HCT116 (cell line): ENCODE measurements at regions not wholly inside any gene's neighbourhood (a gene's known extent, or its start where the extent isn't known, plus 50 kb on each side); places are given as distances from the start of the nearest gene placed in this dataset.

ENCODE experiments used
- ATAC-seq: fragments of 200-7000 bp; cut with Tn5 transposase; 2 replicates; pipeline ENCODE4 v1.9.1; 2020; ENCODE audit warnings: mild to moderate bottlenecking, moderate library complexity
- BruUV-seq: library from RNA; stranded (reverse); fragments of 400-500 nt; replicated peaks from 2 replicates; lab custom pipeline; 2021; lab: Mats Ljungman, UMichigan
- CTCF ChIA-PET: fragments of 300-600 bp; sonication (Branson Sonifier 250); formaldehyde crosslinking; loops from one replicate; lab custom pipeline; 2021; ENCODE audit warnings: antibody characterized with exemption; lab: Charles Lee
- POLR2A ChIA-PET: fragments of 300-600, 350-600 bp; sonication (Branson Sonifier 250); formaldehyde crosslinking; loops from one replicate; lab custom pipeline; 2021; ENCODE audit warnings: antibody characterized with exemption; lab: Charles Lee
- RAD21 ChIA-PET, 2 experiments: fragments of 300-600 bp; sonication (Branson Sonifier 250); formaldehyde crosslinking; loops; one replicate each; lab custom pipeline; 2023; ENCODE audit warnings: low total read pairs in 2 of 2; ENCODE audit not compliant: uncharacterized antibody in 2 of 2, unreplicated experiment in 2 of 2, low non-redundant PET in 1 of 2; lab: Charles Lee
- DNase-seq: peaks from one replicate; pipeline ENCODE4 v3.0.0-alpha.2; 2010; ENCODE audit warnings: low read depth, low spot score
- H2AFZ ChIP-seq: fragments of 200-600 bp; shearing (Covaris generic), sonication (generic); 2 replicates; pipeline ENCODE4 v1.6.1; 2017; ENCODE audit warnings: low read depth, mixed run types, mixed read lengths, antibody characterized with exemption, low read length; ENCODE audit not compliant: poor library complexity, severe bottlenecking
- H3K27ac ChIP-seq: 2 replicates; pipeline ENCODE4 v1.5.1; 2012; ENCODE audit warnings: low read depth, low read length
- H3K27me3 ChIP-seq: fragments of 200-600 bp; sonication (generic); 2 replicates; pipeline ENCODE4 v1.6.1; 2016; ENCODE audit warnings: mixed run types, low read length, mixed read lengths; ENCODE audit not compliant: insufficient read depth
- H3K36me3 ChIP-seq, 2 experiments: fragments of 200-500 bp in 1 of 2; fragments of 200-600 bp in 1 of 2; sonication (Bioruptor generic) in 1 of 2; sonication (generic) in 1 of 2; 2 replicates each; pipeline versions ENCODE4 v1.5.1 to v1.6.1; 2014 to 2016; ENCODE audit warnings: low read length in 2 of 2, inconsistent platforms in 1 of 2, mixed read lengths in 1 of 2, mixed run types in 1 of 2; ENCODE audit not compliant: insufficient read depth in 2 of 2, control insufficient read depth in 1 of 2
- H3K4me1 ChIP-seq, 2 experiments: fragments of 200-600 bp in 1 of 2; sonication (generic) in 1 of 2; 2 replicates each; pipeline versions ENCODE4 v1.5.1 to v1.6.1; 2012 to 2017; ENCODE audit warnings: low read length in 2 of 2, inconsistent platforms in 1 of 2, mild to moderate bottlenecking in 1 of 2, mixed read lengths in 1 of 2, mixed run types in 1 of 2, moderate library complexity in 1 of 2; ENCODE audit not compliant: insufficient read depth in 2 of 2, control insufficient read depth in 1 of 2
- H3K4me2 ChIP-seq: fragments of 200-600 bp; sonication (generic); 2 replicates; pipeline ENCODE4 v1.6.1; 2017; ENCODE audit warnings: mixed run types, low read length, mixed read lengths
- H3K4me3 ChIP-seq, 2 experiments: fragments of 200-600 bp in 1 of 2; sonication (generic) in 1 of 2; replicated peaks in 1 of 2; 2 replicates each; pipeline ENCODE4 v1.5.1; 2011 to 2016; ENCODE audit warnings: low read length in 2 of 2, control low read depth in 1 of 2, low read depth in 1 of 2, mild to moderate bottlenecking in 1 of 2, mixed read lengths in 1 of 2, mixed run types in 1 of 2
- H3K79me2 ChIP-seq: fragments of 200-600 bp; sonication (generic); 2 replicates; pipeline ENCODE4 v1.6.1; 2017; ENCODE audit warnings: mild to moderate bottlenecking, mixed run types, low read length, moderate library complexity, mixed read lengths; ENCODE audit not compliant: insufficient read depth
- H3K9ac ChIP-seq: fragments of 200-600 bp; sonication (generic); 2 replicates; pipeline ENCODE4 v1.6.1; 2016; ENCODE audit warnings: low read length, mixed read lengths
- H3K9me2 ChIP-seq: fragments of 200-600 bp; sonication (generic), shearing (Covaris generic); 2 replicates; pipeline ENCODE4 v1.6.1; 2017; ENCODE audit warnings: mixed run types, mild to moderate bottlenecking, moderate library complexity; ENCODE audit not compliant: insufficient read depth
- H3K9me3 ChIP-seq, 2 experiments: fragments of 200-500 bp in 1 of 2; fragments of 200-600 bp in 1 of 2; sonication (Bioruptor generic) in 1 of 2; sonication (generic) in 1 of 2; 2 replicates each; pipeline ENCODE4 v1.6.1; 2014 to 2017; ENCODE audit warnings: low read length in 2 of 2, mixed read lengths in 2 of 2, inconsistent platforms in 1 of 2, low read depth in 1 of 2, mild to moderate bottlenecking in 1 of 2, mixed run types in 1 of 2, moderate library complexity in 1 of 2; ENCODE audit not compliant: control insufficient read depth in 1 of 2, insufficient read depth in 1 of 2
- H4K20me1 ChIP-seq: fragments of 200-600 bp; sonication (generic), shearing (Covaris generic); 2 replicates; pipeline ENCODE4 v1.6.1; 2017; ENCODE audit warnings: mixed run types, mild to moderate bottlenecking, moderate library complexity; ENCODE audit not compliant: insufficient read depth
- ELF1 ChIP-seq: IDR thresholded peaks from 2 replicates; pipeline ENCODE4 v1.6.1; 2012; ENCODE audit warnings: low read depth, borderline replicate concordance
- EZH2 ChIP-seq: fragments of 200-600 bp; sonication (generic); IDR thresholded peaks from 2 replicates; pipeline ENCODE4 v1.6.1; 2017; ENCODE audit warnings: antibody characterized with exemption, mixed run types
- FOSL1 ChIP-seq: IDR thresholded peaks from 2 replicates; pipeline ENCODE4 v1.6.1; 2012; ENCODE audit warnings: low read depth
- POLR2A ChIP-seq: IDR thresholded peaks from 2 replicates; pipeline ENCODE4 v1.7.0; 2011; ENCODE audit warnings: borderline replicate concordance; ENCODE audit not compliant: insufficient read depth, insufficient read length; ENCODE audit errors: extremely low read depth
- POLR2AphosphoS5 ChIP-seq: IDR thresholded peaks from 2 replicates; pipeline ENCODE4 v1.6.1; 2011; ENCODE audit warnings: mild to moderate bottlenecking, low read depth, low read length, moderate library complexity
- RAD21 ChIP-seq: IDR thresholded peaks from 2 replicates; pipeline ENCODE4 v1.6.1; 2012; ENCODE audit warnings: low read depth, mild to moderate bottlenecking
- SIN3A ChIP-seq: IDR thresholded peaks from 2 replicates; pipeline ENCODE4 v1.6.1; 2012; ENCODE audit warnings: low read depth
- SP1 ChIP-seq: IDR thresholded peaks from 2 replicates; pipeline ENCODE4 v1.6.1; 2012; ENCODE audit warnings: low read depth
- SRF ChIP-seq: IDR thresholded peaks from 2 replicates; pipeline ENCODE4 v1.6.1; 2012; ENCODE audit warnings: low read depth
- TCF7L2 ChIP-seq: IDR thresholded peaks from 2 replicates; pipeline ENCODE4 v1.7.0; 2011; ENCODE audit warnings: borderline replicate concordance, inconsistent platforms; ENCODE audit not compliant: insufficient read depth, insufficient read length; ENCODE audit errors: extremely low read depth
- YY1 ChIP-seq: IDR thresholded peaks from 2 replicates; pipeline ENCODE4 v1.6.1; 2011; ENCODE audit warnings: low read length, low read depth, moderate library complexity, mild to moderate bottlenecking; ENCODE audit not compliant: insufficient replicate concordance; ENCODE audit errors: extremely low read depth
- ZFX ChIP-seq: fragments of 450-650 bp; IDR thresholded peaks from 2 replicates; pipeline ENCODE4 v1.6.1; 2017
- ZNF274 ChIP-seq: fragments of 200-500 bp; sonication (Bioruptor generic); IDR thresholded peaks from 2 replicates; pipeline ENCODE4 v1.6.1; 2014; ENCODE audit warnings: mild to moderate bottlenecking, low read depth, low read length, inconsistent platforms
- intact Hi-C: fragments of 100-400 bp; cut with micrococcal nuclease; formaldehyde crosslinking; loops from 2 replicates; pipeline ENCODE4 v1.10.0; 2022
- TF ChIP-seq, protein P1 (sequence below), 3 experiments: fragments of 200-600 bp in 1 of 3; sonication (generic) in 1 of 3; IDR thresholded peaks in 2 of 3; conservative IDR thresholded peaks in 1 of 3; 2 replicates each; pipeline ENCODE4 v1.5.1; 2012 to 2017; ENCODE audit warnings: low read depth in 2 of 3, low read length in 2 of 3, antibody characterized with exemption in 1 of 3, borderline replicate concordance in 1 of 3, control low read depth in 1 of 3, mild to moderate bottlenecking in 1 of 3, mixed read lengths in 1 of 3, mixed run types in 1 of 3, moderate library complexity in 1 of 3; ENCODE audit not compliant: insufficient read depth in 1 of 3

- Histone ChIP-seq H3K9ac (no peak overlapping the region), H3K9me3 (no peaks in the 10 kb centered on the region), H3K4me1 (no peaks in the 10 kb centered on the region), H3K27ac (no peak overlapping the region), H3K9me2 (no peaks in the 10 kb centered on the region; the same call in 1 of the 2 replicates), H3K79me2 (no peaks in the 10 kb centered on the region), H3K27me3 (no peaks in the 10 kb centered on the region; the same call in none of the 2 replicates), H2AFZ (no peak overlapping the region), H3K4me3 (no peak overlapping the region), H4K20me1 (no peaks in the 10 kb centered on the region), H3K4me2 (no peak overlapping the region), H3K36me3 (no peaks in the 10 kb centered on the region)
- ATAC-seq, result no peak
- BruUV-seq, result no TSS peak
- ChIA-PET POLR2A (no interaction called here), CTCF (no interaction called here), RAD21 (no interaction called here)
- intact Hi-C loops, result loop anchor here (10.0 kb wide), 2 partner anchors 283 to 553 kb away; no protein-coding TSS in a partner anchor
- DNase-seq, result no peak
- TF ChIP-seq SP1 (no peak), SIN3A (no peak), POLR2AphosphoS5 (no peak), EZH2 (no peak), RAD21 (no peak), TCF7L2 (no peak), ELF1 (no peak), SRF (no peak), YY1 (no peak), FOSL1 (no peak), ZFX (no peak), POLR2A (no peak), ZNF274 (no peak)
- TF ChIP-seq, protein P1, sequence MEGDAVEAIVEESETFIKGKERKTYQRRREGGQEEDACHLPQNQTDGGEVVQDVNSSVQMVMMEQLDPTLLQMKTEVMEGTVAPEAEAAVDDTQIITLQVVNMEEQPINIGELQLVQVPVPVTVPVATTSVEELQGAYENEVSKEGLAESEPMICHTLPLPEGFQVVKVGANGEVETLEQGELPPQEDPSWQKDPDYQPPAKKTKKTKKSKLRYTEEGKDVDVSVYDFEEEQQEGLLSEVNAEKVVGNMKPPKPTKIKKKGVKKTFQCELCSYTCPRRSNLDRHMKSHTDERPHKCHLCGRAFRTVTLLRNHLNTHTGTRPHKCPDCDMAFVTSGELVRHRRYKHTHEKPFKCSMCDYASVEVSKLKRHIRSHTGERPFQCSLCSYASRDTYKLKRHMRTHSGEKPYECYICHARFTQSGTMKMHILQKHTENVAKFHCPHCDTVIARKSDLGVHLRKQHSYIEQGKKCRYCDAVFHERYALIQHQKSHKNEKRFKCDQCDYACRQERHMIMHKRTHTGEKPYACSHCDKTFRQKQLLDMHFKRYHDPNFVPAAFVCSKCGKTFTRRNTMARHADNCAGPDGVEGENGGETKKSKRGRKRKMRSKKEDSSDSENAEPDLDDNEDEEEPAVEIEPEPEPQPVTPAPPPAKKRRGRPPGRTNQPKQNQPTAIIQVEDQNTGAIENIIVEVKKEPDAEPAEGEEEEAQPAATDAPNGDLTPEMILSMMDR (IDR thresholded peaks at IDR 0.05 in 2 of 3, conservative IDR thresholded peaks at IDR 0.05 in 1 of 3; ENCODE audit: borderline replicate concordance in 1 of 3, insufficient read depth in 1 of 3, low read depth in 2 of 3, low read length in 2 of 3), result no peak
Observed at GRCh38 chr9:88721495-88722279, 186.7 kb downstream of the NXNL2 start.
